ENCODE measurements at regions not wholly inside any gene's neighbourhood (a gene's known extent, or its start where the extent isn't known, plus 50 kb on each side); places are given as distances from the start of the nearest gene placed in this dataset.

GRCh38 chr3:31455524-31455923 is 77.2 kb upstream of the STT3B start:
- peaks cover 5% of the 10 kb centered on the region for H3K27me3 Mint-ChIP-seq
- ATAC-seq (ENCODE audit: low read depth) (no peak), DNase-seq (no peak)
- H3K36me3 Mint-ChIP-seq (ENCODE audit: low read depth): no peaks in the 10 kb centered on the region
- peaks cover 5% of the 10 kb centered on the region for H3K4me1 Mint-ChIP-seq
- no peak overlapping the region for H3K27ac Mint-ChIP-seq
- no peak for TF ChIP-seq CTCF (IDR thresholded peaks at IDR 0.05)
- intact Hi-C loops (cut with micrococcal nuclease): no loop called here
- ChIA-PET POLR2A (no interaction called here), CTCF (no interaction called here)
- H3K4me3 Mint-ChIP-seq: no peak overlapping the region
- no peaks in the 10 kb centered on the region for H3K9me3 Mint-ChIP-seq

- intact Hi-C loops (cut with micrococcal nuclease): no loop called here
- ChIA-PET CTCF (no interaction called here), POLR2A (no interaction called here)
- Mint-ChIP-seq H3K36me3 (ENCODE audit: low read depth) (no peaks in the 10 kb centered on the region), H3K9me3 (peaks cover 5% of the 10 kb centered on the region), H3K27ac (no peak overlapping the region), H3K4me1 (peaks cover 11% of the 10 kb centered on the region), H3K4me3 (no peak overlapping the region), H3K27me3 (peaks cover 2% of the 10 kb centered on the region)
- no peak for TF ChIP-seq CTCF (IDR thresholded peaks at IDR 0.05)
- ATAC-seq (ENCODE audit: low read depth) (no peak), DNase-seq (no peak)
Observed at GRCh38 chr3:31456373-31456772, 76.4 kb upstream of the STT3B start.

GRCh38 chr3:31461426-31461825 is 71.3 kb upstream of the STT3B start:
- Mint-ChIP-seq H3K27ac (peak overlapping the region; percentile 77), H3K4me1 (peaks cover 25% of the 10 kb centered on the region), H3K36me3 (ENCODE audit: low read depth) (no peaks in the 10 kb centered on the region), H3K9me3 (peaks cover 5% of the 10 kb centered on the region), H3K27me3 (no peaks in the 10 kb centered on the region), H3K4me3 (no peak overlapping the region)
- intact Hi-C loops (cut with micrococcal nuclease): no loop called here
- CTCF ChIA-PET: interaction anchor here (1.2 kb wide), 1 partner anchor 13 kb away, joined by 3 read pairs; no protein-coding TSS in a partner anchor
- ATAC-seq (ENCODE audit: low read depth) (no peak), DNase-seq (no peak)
- POLR2A ChIA-PET: interaction anchor here (1.4 kb wide), 1 partner anchor 71 kb away, joined by 5 read pairs; the partner anchor contains the start of gene STT3B
- no peak for TF ChIP-seq CTCF (IDR thresholded peaks at IDR 0.05)

GRCh38 chr3:31462050-31462569 is 70.6 kb upstream of the STT3B start:
- Mint-ChIP-seq H3K4me1 (peaks cover 24% of the 10 kb centered on the region), H3K36me3 (ENCODE audit: low read depth) (no peaks in the 10 kb centered on the region), H3K27me3 (no peaks in the 10 kb centered on the region), H3K27ac (peak overlapping the region; percentile 77), H3K4me3 (peak overlapping the region; percentile 44), H3K9me3 (peaks cover 5% of the 10 kb centered on the region)
- intact Hi-C loops (cut with micrococcal nuclease): loop anchor here (2.0 kb wide), 1 partner anchor 71 kb away; the partner anchor contains the start of gene STT3B
- POLR2A ChIA-PET: interaction anchor here (1.4 kb wide), 1 partner anchor 70 kb away, joined by 5 read pairs; the partner anchor contains the start of gene STT3B
- peak; percentile 86 for ATAC-seq (ENCODE audit: low read depth)
- no peak for DNase-seq
- no peak for TF ChIP-seq CTCF (IDR thresholded peaks at IDR 0.05)
- CTCF ChIA-PET: interaction anchor here (1.2 kb wide), 1 partner anchor 13 kb away, joined by 3 read pairs; no protein-coding TSS in a partner anchor

GRCh38 chr3:31465999-31466398 is 66.7 kb upstream of the STT3B start:
- peaks cover 3% of the 10 kb centered on the region for H3K9me3 Mint-ChIP-seq
- H3K4me3 Mint-ChIP-seq: no peak overlapping the region
- intact Hi-C loops (cut with micrococcal nuclease): no loop called here
- H3K4me1 Mint-ChIP-seq: peaks cover 22% of the 10 kb centered on the region
- CTCF ChIA-PET: no interaction called here
- H3K27me3 Mint-ChIP-seq: no peaks in the 10 kb centered on the region
- no peak for TF ChIP-seq CTCF (IDR thresholded peaks at IDR 0.05)
- ATAC-seq (ENCODE audit: low read depth): no peak
- no peaks in the 10 kb centered on the region for H3K36me3 Mint-ChIP-seq (ENCODE audit: low read depth)
- H3K27ac Mint-ChIP-seq: no peak overlapping the region
- POLR2A ChIA-PET: no interaction called here
- no peak for DNase-seq

Measured in activated B cell treated with CpG ODN at 0.5 μM for 24 hours (primary cell).